CD4-positive, alpha-beta T cell treated with Interleukin-10 for 1 hour (primary cell): ENCODE measurements at regions not wholly inside any gene's neighbourhood (a gene's known extent, or its start where the extent isn't known, plus 50 kb on each side); places are given as distances from the start of the nearest gene placed in this dataset.

Source experiments
- DNase-seq: peaks from one replicate; pipeline ENCODE4 v3.0.0-alpha.2; 2020

GRCh38 chr6:44771647-44772415, 384.3 kb downstream of the CDC5L start:
- no peak for DNase-seq

DNA sequence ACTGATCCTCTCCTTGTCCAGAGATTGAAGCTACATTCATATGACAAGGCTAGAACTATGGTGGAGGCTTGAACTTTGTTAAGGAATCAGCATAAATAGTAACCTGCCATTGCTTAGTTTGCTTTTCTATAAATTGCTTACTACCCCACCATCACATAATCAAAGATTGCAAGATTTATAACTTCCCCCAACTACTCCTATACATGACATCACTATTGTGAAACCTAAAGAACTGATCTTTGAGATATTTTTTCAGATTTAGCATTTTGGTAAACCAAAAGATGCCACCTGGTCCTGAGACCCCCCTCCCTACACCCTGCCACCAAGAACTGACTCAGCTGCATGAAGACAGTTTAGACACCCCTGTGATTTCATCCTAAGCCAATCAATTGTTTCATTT, 385.3 kb downstream of the CDC5L start:
- no peak for DNase-seq

DNA sequence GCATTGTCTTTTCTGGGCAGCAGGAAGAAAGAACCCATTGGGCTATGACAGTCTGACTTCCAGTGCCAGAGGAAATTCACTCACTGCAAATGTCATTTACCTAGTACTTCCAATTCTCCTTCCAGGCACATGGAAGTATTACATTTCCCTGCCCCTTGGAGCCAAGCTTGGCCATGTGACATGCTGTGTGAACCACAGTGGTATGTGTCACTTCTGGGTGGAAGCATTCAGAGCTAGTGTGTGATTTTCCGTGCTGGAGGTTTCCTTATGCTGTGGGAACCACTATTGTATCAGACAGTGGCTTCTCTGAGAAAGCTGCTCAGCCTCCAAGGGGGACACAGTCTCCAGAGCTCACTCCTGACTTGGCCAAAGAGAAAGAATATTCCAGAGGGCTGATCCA, 387.6 kb downstream of the CDC5L start:
- DNase-seq: no peak

GRCh38 chr6:44776344-44776743, 388.8 kb downstream of the CDC5L start:
- no peak for DNase-seq

- no peak for DNase-seq
Observed at GRCh38 chr6:44778513-44778912, 391.0 kb downstream of the CDC5L start.
